Coronary artery (tissue), 2 donors: ENCODE measurements at regions not wholly inside any gene's neighbourhood (a gene's known extent, or its start where the extent isn't known, plus 50 kb on each side); places are given as distances from the start of the nearest gene placed in this dataset.
"Not testable (repeated sequence)": the region's sequence is repeated elsewhere in the genome, so short reads cannot be mapped to it uniquely, and the experiment has no call there.

Source experiments
- DNase-seq: peaks from one replicate; pipeline ENCODE4 v3.0.0-alpha.2; 2017; ENCODE audit warnings: low spot score
- H3K27ac ChIP-seq, 2 donors: fragments of 200-600 bp; sonication (generic); one replicate each; pipeline ENCODE4 v1.5.1; 2016 to 2019
- H3K4me3 ChIP-seq: fragments of 200-600 bp; sonication (generic); 2 replicates; pipeline ENCODE4 v1.5.1; 2016; ENCODE audit warnings: mild to moderate bottlenecking, moderate library complexity
- TF ChIP-seq, protein P1 (sequence below): fragments of 200-600 bp; sonication (generic); IDR thresholded peaks from one replicate; pipeline ENCODE4 v1.5.1; 2019; ENCODE audit warnings: antibody characterized with exemption

DNA sequence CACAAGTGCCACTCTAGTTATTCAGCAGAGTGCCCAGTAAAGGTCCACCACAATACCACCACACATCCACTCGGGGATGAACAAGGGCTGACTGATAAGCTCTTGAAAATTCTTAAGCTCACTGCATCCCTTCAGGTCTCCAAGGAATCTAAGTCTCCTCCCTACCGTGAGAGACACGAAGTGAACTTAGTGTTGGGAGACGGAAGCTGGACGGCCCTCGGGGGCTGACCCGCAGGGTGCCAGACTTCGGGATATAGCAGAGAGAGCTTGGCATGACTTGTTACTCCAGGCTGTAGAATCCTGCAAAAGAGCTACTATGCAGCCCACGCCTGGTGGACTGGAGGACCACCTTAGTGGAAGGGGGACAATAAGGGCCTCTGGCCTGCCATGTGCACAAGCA, 75.1 kb downstream of the LYZL1 start:
- not testable (repeated sequence) for DNase-seq, H3K27ac ChIP-seq, H3K4me3 ChIP-seq

DNA sequence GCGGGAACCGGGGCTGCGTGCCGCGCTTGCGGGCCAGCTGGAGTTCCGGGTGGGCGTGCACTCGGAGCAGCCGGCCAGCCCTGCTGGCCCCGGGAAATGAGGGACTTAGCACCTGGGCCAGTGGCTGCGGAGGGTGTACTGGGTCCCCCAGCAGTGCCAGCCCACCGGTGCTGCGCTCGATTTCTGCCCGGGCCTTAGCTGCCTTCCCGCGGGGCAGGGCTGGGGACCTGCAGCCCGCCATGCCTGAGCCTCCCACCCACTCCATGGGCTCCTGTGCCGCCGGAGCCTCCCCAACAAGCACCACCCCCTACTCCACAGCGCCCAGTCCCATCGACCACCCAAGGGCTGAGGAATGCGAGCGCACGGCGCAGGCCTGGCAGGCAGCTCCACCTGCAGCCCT, 77.3 kb downstream of the LYZL1 start:
- DNase-seq, H3K27ac ChIP-seq, H3K4me3 ChIP-seq: not testable (repeated sequence)

DNA sequence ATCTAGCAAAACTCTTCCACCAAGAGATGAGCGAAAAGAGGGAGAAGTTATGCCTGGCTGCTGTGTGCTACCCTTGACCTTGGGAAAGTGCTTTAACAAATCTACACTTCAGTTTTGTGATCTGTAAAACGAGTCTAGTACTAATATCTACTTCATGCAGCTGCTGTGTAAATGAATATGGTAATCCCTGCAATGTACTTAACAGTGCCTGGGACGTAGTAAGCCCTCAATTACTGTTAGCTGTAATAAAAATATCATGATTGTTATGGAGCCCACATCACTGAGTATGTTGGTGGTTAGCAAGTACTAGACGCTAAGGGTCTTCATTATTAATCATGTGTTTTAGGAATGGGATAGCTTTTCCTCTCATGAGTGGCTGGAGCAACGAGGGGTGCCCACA, 80.5 kb downstream of the LYZL1 start:
- H3K27ac ChIP-seq: no peak overlapping the region
- TF ChIP-seq, protein P1, sequence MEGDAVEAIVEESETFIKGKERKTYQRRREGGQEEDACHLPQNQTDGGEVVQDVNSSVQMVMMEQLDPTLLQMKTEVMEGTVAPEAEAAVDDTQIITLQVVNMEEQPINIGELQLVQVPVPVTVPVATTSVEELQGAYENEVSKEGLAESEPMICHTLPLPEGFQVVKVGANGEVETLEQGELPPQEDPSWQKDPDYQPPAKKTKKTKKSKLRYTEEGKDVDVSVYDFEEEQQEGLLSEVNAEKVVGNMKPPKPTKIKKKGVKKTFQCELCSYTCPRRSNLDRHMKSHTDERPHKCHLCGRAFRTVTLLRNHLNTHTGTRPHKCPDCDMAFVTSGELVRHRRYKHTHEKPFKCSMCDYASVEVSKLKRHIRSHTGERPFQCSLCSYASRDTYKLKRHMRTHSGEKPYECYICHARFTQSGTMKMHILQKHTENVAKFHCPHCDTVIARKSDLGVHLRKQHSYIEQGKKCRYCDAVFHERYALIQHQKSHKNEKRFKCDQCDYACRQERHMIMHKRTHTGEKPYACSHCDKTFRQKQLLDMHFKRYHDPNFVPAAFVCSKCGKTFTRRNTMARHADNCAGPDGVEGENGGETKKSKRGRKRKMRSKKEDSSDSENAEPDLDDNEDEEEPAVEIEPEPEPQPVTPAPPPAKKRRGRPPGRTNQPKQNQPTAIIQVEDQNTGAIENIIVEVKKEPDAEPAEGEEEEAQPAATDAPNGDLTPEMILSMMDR: no peak
- no peak for DNase-seq
- H3K4me3 ChIP-seq: no peak overlapping the region

DNA sequence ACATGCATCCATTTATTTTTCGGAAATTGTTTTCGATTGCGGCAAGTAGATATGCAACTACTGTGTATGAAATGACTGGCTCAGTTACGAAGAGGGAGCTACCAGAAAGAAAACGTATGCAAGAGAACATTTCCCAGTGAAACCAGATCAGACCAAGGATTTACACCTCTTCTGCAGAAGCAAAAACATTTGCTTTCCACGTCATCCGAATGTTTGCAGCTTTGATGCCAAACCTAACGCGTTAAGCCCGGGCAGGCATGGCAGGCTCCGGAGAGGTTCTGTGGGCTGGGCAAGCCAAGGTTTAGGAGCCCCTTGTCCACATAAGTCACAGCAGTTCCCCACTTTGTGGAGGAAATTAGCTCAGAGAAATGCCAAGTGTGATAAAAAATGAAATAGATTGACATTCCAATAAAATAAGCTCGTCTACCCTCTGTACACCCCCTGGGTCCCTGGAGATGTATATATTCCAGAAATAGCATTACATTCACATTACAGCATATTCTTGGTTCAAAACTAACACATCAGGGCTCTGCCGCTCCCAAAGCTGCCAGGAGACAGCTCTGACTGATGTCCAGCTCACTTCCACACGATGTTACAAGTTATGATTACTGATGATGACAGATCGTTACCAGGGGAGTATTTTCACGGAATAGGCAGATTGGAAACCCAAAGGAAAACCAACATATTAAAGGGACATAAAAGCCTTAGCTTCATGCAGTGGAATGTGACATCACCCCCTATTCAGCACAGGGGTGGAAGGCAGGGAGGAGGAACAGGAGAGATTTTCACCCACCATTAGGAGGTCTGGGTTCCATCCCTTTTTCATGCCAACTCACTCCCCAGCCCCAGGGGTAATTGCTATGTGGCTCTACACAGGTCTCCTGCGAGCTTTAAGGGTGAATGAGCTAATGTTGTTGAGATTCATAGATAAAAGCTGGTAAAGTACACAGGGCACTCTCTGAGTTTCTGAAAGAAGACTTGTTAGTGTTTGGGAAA, 81.5 kb downstream of the LYZL1 start:
- DNase-seq: no peak
- TF ChIP-seq, protein P1: no peak
- Histone ChIP-seq H3K27ac (no peak overlapping the region), H3K4me3 (peak overlapping the region; percentile 6)

DNA sequence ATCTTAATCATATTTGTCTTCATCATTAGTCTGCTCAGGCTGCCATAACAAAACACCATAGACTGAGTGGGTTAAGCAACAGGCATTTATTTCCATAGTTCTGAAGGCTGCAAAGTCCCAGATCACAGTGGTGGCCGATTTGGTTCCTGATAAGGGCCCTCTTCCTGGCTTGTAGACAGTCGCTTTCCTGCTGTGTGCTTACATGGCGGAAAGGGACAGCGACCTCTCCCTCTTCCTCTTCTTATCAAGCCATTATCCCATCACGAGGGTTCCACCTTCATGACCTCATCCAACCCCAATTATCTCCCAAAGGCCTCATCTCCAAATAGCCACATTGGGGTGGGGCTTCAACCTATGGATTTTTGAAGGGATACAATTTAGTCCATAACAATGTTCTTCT, 84.0 kb downstream of the LYZL1 start:
- TF ChIP-seq, protein P1: no peak
- no peak overlapping the region for H3K4me3 ChIP-seq
- no peak for DNase-seq
- H3K27ac ChIP-seq: no peak overlapping the region

DNA sequence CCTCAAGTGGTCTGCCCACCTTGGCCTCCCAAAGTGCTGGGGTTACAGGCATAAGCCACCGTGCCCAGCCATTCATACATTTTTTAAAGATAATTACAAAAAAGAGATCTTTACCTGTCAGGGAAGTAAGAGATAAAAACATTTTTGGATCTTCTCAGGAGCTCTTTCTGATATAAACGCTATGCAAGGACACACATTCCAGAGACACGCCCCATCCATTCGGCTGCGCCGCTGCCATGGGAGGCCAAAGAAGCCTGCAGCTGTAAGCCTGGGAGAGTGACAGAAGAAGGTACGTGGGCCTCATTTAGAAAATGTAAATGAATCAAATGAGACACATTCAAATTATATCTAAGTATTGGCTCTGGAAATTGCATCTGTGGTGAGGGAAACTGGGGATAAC, 85.3 kb downstream of the LYZL1 start:
- DNase-seq: no peak
- TF ChIP-seq, protein P1: no peak
- H3K4me3 ChIP-seq: no peak overlapping the region
- no peak overlapping the region for H3K27ac ChIP-seq

DNA sequence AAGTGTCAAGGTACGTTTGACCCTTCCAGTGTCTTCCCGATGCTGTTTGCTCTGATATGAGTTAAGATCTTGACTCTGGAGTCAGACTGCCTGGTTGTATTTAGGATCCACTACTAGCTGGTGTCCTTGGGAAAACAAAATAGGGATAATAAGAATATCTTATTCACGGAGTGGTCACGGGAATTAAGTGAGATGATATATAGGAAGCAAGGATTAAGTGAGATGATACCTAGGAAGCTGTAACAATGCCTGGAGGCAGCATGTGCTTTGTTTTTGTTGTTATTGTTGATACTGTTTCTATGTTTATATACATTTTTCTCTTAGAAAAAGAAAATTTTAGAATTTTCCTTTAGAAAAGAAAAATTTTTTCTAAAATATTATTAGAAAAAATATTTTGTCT, 87.0 kb downstream of the LYZL1 start:
- TF ChIP-seq, protein P1: no peak
- H3K27ac ChIP-seq: no peak overlapping the region
- DNase-seq: no peak
- H3K4me3 ChIP-seq: no peak overlapping the region

DNA sequence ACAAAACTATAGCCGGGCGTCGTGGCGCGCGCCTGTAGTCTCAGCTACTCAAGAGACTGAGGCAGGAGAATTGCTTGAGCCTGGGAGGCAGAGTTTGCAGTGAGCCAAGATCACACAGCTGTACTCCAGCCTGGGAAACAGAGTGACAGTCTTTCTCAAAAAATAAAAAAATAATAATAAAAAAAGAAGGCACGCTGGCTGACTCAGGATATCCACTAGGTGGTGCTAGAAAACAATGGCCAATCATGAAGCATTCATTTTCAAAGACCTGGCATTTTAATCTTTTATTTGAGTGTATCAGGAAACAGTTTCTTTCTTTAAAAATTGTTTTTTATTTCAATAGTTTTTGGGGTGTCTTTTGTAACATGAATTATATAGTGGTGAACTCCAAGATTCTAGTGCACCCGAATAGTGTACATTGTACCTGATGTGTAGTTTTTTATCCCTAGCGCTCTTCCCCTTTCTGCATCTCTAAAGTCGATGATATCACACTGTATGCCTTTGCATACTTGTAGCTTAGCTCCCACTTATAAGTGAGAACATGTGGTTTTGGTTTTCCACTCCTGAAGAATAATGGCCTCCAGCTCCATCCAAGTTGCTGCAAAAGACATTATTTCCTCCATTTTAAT, 88.6 kb downstream of the LYZL1 start:
- no peak for DNase-seq
- no peak overlapping the region for H3K27ac ChIP-seq
- no peak overlapping the region for H3K4me3 ChIP-seq
- TF ChIP-seq, protein P1: peak; percentile 61
